Activated CD8-positive, alpha-beta memory T cell treated with anti-CD3 and anti-CD28 coated beads for 48 hours (primary cell): ENCODE measurements at regions not wholly inside any gene's neighbourhood (a gene's known extent, or its start where the extent isn't known, plus 50 kb on each side); places are given as distances from the start of the nearest gene placed in this dataset.
"Not testable (repeated sequence)": the region's sequence is repeated elsewhere in the genome, so short reads cannot be mapped to it uniquely, and the experiment has no call there.

Source experiments
- DNase-seq, 3 experiments: peaks; one replicate each; pipeline ENCODE4 v3.0.0-alpha.2; 2020; ENCODE audit warnings: low read depth in 2 of 3, low spot score in 2 of 3

GRCh38 chr1:83150479-83150878 lies 848.5 kb downstream of the TTLL7 start:
- DNase-seq: not testable (repeated sequence)

- not testable (repeated sequence) for DNase-seq
Observed at GRCh38 chr1:83145820-83146219, 853.1 kb downstream of the TTLL7 start.

DNA sequence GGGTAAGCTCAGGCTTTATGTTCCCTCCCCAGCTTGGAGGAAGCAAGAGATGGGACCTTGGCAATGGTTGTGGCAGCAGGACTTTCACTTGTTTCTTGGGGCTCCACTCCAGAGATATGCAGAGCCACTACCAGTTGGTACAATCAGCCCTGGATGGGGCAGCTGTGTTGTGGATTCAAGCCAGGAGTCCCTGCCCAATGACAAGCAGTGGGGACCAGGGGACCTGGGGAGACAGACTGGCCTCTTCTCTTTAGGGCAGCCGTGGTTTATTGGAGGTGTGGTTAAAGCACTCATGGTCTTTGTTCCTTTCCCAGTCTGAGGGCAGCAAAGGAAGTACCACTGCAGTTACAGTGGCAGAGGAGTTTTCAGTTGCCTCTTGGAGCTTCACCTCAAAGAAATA lies 856.1 kb downstream of the TTLL7 start:
- DNase-seq: not testable (repeated sequence)

- not testable (repeated sequence) for DNase-seq
Observed at GRCh38 chr1:83135524-83136157, 863.3 kb downstream of the TTLL7 start.

DNA sequence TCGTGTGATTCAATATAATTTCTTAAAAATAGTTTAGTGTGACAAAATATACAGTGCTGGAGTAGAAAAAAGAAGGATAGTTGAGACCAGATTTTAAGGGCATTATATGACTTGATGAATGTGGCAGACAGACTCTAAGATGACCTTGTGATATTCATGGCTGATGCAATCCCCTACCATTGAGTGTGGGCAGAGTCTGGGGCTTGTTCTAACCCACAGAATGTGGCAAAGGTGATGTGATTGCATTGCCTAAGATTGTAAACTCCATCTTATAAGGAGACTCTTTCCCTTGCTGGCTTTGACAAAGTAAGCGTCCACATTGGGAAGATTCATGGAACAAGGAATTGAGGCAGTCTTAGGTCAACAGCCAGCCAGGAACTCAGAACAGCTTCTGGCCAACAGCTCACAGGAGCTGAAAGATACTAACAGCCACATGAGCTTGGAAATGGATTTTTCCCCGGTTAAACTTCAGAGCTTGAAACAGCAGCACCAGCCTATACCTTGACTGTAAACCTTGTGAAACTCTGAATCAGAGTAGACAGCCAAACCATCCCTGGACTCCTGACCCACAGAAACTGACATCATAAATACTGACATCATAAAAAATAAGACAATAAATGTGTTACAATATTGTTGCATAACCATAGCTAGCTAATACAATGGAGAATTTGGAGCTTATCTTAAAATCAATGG lies 864.5 kb downstream of the TTLL7 start:
- DNase-seq: not testable (repeated sequence)

DNA sequence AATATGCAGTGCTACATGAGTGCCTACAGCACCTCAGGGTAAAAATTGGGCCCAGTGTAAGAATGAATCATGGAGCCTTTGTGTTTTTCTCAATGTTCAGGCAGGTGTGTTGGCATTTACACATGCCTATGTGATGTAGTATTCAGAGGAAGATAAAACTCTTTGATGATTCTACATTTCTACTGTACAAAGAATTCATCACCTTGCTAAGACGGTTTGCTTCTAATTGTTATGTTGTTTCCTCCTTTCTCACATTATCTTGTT lies 867.3 kb downstream of the TTLL7 start:
- no peak for DNase-seq

- DNase-seq: no peak
Observed at GRCh38 chr1:83130886-83131691, 867.8 kb downstream of the TTLL7 start.

DNA sequence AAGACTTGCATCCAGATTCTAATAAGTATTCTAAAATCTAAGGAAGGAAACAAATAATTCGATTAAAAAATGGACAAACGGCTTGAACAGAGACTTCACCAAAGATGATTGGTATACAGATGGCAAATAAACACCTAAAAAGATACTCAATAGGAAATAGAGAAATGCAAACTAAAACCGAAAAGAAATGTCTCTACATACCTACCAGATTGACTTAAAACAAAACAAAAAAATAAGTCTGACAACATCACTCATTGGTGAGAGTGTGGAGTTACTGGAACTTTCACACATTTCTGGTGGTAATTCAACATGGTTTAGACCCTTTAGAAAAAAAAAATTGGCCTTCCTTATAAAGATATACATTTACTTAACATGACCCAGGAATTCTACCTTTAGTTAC lies 869.8 kb downstream of the TTLL7 start:
- no peak for DNase-seq

GRCh38 chr1:83125456-83125855 lies 873.5 kb downstream of the TTLL7 start:
- no peak for DNase-seq

GRCh38 chr1:83123019-83123418 lies 875.9 kb downstream of the TTLL7 start:
- no peak for DNase-seq

GRCh38 chr1:83118472-83118871 lies 880.5 kb downstream of the TTLL7 start:
- DNase-seq: no peak

- not testable (repeated sequence) for DNase-seq
Observed at GRCh38 chr1:83117030-83117429, 881.9 kb downstream of the TTLL7 start.

DNA sequence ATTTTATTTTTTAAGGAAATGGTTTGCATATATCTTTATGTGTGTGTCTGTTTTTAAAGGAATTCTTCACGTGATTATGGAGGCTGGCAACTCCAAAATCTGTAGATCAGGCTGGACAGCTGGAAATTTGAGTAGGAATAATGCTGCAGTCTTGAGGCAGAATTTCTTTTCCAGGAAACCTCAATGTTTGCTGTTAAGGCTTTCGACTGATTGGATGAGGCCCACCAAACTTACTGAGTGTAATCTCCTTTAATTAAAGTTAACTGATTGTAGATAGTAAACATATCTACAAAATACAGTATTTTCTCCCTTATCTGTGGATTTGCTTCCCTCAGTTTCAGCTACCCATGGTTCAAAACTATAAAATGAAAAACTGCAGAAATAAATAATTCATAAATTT lies 883.1 kb downstream of the TTLL7 start:
- DNase-seq: no peak

DNA sequence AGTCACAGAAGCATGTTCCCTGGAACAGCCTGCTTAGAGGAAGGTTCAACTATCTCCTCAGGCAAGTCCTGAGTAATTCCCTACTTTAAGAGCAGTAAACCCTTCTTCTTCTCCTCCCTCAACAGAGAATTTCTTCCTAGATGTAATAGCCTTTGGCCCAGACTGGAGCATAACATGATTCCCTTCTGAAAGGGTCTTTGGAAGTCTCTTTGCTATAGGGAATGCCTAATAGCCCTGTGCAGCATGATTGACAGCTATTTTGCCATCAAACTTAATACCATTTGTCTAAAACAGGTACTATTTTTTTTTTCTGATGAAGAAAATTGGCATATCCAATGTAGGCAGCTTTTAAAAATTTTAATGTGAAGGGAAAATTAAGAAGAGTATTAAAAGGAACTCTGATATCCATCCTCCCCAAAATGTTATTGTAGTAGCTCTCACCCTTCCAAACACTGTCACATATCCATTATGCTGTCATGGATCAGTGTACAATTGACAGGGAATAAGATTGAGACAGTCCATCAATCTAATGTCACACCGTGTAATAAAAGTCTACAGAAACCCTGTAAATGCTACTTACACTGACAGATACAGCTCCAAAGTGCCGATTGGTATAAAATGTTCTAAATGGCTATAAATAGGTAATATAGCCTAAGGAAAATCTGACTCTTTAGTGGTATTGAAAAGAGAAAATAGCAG lies 884.6 kb downstream of the TTLL7 start:
- DNase-seq: no peak

DNA sequence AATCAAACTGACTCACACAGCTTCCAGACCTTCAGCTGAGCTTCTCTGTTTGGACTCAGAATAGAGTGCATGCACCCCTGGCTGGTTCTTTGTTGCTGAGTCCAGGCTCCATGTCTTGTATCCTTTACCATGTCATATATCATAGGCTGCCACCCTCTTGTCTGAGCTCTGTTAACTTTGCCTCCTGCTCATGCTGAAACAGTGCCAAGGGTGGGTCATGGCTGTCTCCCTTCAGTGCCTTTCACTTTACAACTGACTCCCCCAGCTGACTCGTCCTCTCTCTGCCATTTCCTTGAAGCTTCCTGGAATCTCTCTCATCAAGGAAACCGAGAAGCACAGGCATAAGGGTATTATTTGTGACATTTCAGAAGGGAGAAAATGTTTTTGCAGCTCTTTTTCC lies 885.3 kb downstream of the TTLL7 start:
- DNase-seq: no peak

- DNase-seq: no peak
Observed at GRCh38 chr1:83112248-83112885, 886.6 kb downstream of the TTLL7 start.

DNA sequence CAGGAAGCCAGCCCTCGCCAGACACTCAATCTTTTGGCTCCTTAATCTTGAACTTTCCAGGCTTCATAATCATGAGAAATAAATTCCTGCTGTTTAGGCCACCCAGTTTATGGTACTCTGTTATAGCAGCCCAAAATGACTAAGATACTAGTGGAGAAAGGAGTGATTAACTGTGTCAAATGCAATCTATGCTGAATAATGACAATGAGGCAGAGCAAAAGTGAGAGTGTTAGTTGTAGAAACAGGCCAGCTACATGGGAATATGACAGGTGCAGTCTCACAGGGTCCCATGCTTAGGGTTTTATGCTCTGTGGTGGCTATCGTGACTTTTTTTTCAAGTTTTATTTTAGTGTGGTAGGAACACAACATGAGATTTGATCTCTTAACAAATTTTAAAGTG lies 888.8 kb downstream of the TTLL7 start:
- DNase-seq: no peak

DNA sequence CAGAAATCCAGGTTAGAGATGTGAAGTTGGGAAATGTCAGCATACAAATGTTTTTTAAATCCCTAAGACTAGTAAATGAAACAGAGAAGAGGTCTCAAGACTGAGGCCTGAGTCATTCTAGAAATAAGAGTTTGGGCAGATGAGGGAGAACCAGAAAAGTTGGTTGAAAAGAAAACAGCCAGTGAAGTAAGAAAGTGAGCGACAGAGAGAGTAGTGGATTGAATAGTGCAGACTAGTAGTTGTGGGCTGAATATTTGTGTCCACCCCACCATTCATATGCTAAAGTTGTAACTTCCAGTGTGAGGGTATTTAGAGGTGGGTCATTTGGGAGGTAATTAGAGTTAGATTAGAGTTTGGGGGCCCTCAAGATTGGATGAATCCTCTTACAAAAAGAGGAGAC lies 889.2 kb downstream of the TTLL7 start:
- DNase-seq: no peak

DNA sequence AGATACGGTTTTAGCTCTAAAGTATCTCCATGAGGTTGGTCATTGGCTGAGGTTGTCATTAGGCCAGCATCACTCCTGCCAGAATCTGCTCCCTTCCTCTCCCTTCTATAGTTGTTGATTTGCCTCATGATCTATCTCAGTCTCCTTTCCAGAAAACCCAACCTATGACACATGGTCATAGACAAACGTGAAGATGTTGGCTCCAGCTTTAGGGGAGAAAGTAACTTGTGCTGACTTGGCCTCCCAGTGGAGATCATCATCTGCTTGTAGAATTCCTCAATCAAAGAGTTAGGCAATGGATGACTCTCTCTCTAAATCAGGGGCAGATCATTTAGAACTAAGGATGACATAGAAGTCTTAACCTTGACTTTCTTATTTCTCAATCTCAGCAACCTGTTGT lies 894.4 kb downstream of the TTLL7 start:
- DNase-seq: no peak

GRCh38 chr1:83103341-83103740 lies 895.6 kb downstream of the TTLL7 start:
- DNase-seq: no peak

DNA sequence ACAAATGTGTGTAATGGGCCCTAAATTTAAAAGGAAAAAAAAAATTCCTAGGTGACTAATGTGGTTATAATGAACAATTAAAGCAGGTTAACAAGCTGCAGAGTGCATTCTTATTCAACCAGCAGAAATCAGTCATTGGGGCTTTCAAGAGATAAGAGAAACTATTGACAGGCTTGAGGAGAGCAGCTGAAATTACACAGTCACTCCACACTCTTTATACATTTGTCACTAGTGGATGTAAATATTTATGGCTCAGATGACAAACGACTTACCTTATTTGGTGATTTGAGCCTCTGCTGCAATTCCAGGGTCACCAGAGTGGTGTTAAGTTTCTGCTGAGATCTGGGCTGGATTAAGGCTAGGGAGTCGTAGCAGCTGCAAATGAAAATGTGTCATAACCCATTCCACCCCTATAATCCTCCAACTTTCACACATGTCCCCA lies 896.3 kb downstream of the TTLL7 start:
- no peak for DNase-seq
